ENCODE measurements at regions not wholly inside any gene's neighbourhood (a gene's known extent, or its start where the extent isn't known, plus 50 kb on each side); places are given as distances from the start of the nearest gene placed in this dataset.

- TF ChIP-seq YY1 (IDR thresholded peaks at IDR 0.05; ENCODE audit: insufficient read depth, insufficient read length) (no peak), ZNF274 (IDR thresholded peaks at IDR 0.05; ENCODE audit: low read depth, low read length) (no peak), SUZ12 (IDR thresholded peaks at IDR 0.05; ENCODE audit: extremely low read depth, insufficient read depth, insufficient read length) (no peak)
Observed at GRCh38 chr3:84825817-84826216, 133.0 kb upstream of the CADM2 start.
